ENCODE measurements at regions not wholly inside any gene's neighbourhood (a gene's known extent, or its start where the extent isn't known, plus 50 kb on each side); places are given as distances from the start of the nearest gene placed in this dataset.

DNA sequence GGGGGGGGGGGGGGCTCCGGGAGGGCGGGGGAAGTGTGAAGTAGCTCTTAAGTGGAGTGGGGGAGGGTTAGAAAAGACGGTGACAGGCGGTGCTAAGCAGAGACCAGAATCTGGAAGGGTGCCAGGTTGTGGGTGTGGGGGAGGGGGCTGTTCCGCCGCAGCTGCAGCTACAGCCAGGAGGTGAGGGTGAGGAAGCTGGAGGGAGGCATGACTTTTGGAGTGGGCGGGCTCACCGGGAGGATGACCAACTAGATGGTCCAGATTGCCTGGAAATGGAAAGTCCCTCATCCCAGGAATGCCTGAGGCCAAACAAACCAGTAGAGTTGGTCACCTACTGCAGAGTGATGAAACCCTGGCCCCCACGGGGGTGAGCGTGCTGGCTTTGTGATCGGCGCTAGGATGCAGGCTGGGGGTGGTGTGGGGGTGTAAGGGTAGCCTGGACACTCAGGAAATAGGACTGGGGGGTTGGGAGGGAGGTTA lies 158.1 kb upstream of the SHB start:
- no peak for DNase-seq (ENCODE audit: low read depth)

GRCh38 chr9:38226491-38226951 lies 157.5 kb upstream of the SHB start:
- DNase-seq (ENCODE audit: low read depth): no peak

GRCh38 chr9:38224941-38225340 lies 155.9 kb upstream of the SHB start:
- DNase-seq (ENCODE audit: low read depth): no peak

DNA sequence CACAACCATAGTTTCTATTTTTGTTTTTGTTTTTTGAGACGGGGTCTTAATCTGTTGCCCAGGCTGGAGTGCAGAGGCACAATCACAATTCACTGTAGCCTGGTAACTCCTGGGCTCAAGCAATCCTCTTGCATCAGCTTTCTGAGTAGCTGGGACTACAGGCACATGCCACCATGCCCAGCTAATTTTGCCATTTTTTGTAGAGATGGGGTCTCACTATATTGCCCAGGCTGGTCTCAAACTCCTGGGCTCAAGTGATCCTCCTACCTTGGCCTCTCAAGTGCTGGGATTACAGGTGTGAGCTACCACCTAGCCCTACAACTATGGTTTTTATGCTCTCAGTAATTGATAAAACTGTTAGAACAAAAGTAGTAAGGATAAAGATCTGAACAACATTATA lies 147.5 kb upstream of the SHB start:
- no peak for DNase-seq (ENCODE audit: low read depth)

GRCh38 chr9:38215465-38215864 lies 146.4 kb upstream of the SHB start:
- DNase-seq (ENCODE audit: low read depth): no peak

DNA sequence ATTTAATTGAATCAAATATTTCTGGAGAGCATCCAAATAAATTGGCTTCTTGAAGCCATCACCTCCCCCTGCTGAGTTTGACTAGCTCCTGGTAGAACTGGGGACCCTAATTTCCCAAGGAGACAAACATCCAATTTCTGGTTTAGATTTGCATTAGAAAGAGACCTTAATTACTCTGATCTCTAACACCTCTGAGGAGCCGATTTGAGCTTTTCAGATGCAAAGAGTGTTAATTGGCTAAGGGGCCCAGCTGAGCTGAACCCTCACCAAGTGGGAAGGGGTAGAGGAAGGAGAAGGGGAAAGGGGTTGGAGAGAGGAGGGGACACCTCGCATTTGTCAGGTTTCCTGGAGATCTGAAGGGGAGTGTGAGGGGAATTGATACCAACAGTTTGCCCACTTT lies 145.4 kb upstream of the SHB start:
- DNase-seq (ENCODE audit: low read depth): no peak

- DNase-seq (ENCODE audit: low read depth): no peak
Measured at GRCh38 chr9:38213631-38214299, 144.7 kb upstream of the SHB start.

DNA sequence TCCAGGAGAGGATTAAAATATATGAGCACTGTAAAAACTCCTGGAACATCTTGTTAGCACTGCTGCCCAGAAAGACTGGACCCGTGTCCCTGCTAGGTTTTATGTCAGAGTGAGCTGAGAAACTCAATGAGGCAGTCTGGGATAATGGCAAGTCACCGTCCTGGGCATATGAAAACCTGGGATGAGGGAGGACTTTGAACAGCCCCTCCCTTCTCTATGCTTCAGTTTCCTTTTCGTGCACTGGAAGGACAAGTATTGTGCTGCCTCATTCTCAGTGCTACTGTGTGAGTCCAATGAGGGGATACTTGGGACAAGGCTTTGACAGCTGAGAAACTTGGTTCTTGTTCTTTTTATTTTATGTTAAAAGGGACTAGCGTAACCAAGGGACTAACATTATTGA lies 143.0 kb upstream of the SHB start:
- DNase-seq (ENCODE audit: low read depth): no peak

DNA sequence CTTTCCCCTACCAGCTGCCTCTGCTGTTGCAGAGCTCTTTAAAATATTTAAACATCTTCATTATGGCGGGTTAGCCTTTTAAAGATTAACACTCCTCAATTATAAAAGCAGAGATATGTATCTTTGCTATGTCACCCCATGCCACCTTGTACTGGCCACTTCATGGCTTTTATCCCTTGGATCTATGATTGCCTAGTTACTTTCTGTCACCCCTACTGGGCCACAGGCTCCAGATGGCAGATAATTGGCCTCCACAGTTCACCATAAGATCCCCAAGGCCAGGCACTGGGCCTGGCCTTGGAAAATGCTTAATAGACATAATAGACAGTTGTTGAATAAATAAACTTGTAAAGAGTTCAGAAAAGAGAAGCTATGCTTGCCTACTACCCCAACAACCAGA lies 142.0 kb upstream of the SHB start:
- no peak for DNase-seq (ENCODE audit: low read depth)

DNA sequence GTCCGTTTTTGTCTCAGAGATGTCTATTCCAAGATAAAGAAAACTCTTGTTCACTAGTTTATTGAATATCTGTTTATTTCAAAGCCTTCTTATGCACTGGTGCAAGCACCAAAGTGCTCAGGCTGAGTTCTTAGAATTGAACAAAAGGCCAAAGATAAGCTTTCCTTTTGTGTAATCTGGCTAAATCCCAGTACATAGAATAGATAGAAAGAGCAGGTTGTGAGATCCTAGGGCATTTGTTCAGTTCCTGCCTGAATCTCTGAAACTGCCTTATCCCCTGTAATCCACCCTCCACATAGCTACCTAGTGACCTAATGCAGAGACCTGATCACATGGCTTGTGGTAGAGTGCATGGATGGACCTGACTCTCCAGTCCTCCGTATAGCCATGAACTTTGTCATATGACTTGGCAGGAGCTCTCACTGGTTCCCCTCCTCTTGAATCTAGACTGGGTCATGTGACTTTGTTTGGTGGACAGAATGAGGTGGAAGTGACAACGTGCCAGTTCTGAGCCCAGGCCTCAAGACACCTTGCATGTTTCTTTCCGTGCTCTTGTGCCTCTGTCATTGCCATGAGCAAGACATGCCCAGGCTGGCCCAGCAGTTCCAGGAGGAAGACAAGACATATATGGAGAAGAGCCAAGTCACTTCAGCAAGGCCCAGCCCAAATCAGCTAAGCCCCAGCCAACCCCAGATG lies 139.3 kb upstream of the SHB start:
- DNase-seq (ENCODE audit: low read depth): no peak

GRCh38 chr9:38207247-38207778 lies 138.3 kb upstream of the SHB start:
- no peak for DNase-seq (ENCODE audit: low read depth)

DNA sequence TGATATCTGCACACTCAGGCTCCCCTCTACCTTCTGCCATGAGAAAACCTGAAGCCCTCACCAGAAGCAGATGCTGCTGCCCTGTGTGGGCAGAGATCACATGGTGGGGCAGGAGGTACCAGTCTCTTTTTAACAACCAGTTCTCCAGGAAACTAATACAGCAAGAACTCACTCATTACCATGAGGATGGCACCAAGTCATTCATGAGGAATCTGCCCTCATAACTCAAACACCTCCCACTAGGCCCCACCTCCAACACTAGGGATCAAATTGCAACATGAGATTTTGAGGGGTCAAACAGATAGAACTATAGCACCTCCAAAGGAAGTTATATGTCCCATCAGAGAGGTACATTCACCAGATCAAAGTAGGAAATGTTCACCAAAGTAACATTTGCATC lies 136.3 kb upstream of the SHB start:
- DNase-seq (ENCODE audit: low read depth): no peak

DNA sequence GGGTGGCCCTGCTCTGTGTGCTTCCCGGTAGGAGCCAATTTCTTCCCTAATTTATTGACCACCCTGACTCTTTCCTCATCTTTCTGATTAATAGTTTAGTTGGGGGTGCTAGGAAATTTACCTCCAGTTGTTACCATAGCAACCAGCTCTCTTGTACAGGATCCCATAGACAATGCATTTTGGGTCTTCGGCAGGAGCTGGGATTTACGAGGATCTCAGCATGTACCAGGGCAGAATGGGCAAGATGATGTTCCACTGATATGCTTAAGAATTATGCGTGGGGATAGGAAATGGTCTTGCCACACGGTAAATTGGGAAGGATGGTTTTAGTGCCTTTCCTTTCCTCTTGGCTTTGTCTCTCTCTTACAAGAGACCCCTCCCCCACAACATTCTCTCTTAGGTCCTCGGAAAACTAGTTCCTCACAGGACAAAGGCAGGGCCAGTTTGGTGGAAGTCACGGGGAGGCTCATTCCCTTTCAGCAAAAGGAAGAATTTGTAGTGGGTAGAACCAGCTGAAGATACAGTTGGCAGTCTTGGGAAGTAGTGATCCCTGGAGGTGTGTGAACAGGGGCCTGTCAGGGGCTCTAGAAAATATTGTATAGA lies 133.4 kb upstream of the SHB start:
- DNase-seq (ENCODE audit: low read depth): no peak

GRCh38 chr9:38201844-38202243 lies 132.8 kb upstream of the SHB start:
- no peak for DNase-seq (ENCODE audit: low read depth)

GRCh38 chr9:38200431-38200830 lies 131.4 kb upstream of the SHB start:
- no peak for DNase-seq (ENCODE audit: low read depth)

GRCh38 chr9:38198140-38198539 lies 129.1 kb upstream of the SHB start:
- DNase-seq (ENCODE audit: low read depth): no peak

- no peak for DNase-seq (ENCODE audit: low read depth)
Measured at GRCh38 chr9:38196714-38197113, 127.7 kb upstream of the SHB start.

DNA sequence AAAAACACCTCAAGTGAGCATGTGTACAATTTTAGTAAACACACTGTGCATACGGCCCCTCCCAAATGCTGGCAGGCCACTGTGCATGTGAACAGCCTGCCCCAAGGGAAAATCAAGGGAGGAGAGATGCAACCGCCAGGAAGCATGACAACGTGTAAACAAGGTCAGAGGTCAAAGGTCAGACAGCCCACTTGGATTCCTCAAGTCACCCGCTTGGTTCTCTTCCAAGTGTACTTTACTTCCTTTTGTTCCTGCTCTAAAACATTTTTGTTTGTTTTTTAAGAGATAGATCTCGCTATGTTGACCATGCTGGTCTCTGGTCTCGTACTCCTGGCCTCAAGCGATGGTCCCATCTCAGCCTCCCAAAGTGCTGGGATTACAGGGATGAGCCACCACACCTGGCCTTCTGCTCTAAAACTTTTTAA lies 126.7 kb upstream of the SHB start:
- no peak for DNase-seq (ENCODE audit: low read depth)

DNA sequence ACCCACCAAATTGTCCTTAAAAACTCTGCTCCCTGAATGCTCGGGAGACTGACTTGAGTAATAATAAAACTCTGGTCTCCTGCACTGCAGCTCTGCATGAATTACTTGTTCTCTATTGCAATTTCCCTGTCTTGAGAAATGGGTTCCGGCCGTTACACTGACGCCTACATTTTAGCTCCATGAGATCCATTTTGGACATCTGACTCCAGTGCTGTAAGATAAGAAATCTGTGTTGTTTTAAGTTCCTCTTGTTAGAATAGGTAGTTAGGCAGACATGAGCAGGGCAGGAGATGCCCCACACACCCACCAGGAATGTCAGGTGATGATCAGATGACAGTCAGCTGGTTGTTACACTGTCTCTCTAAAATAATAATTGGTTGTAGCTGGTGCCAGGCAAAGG lies 125.8 kb upstream of the SHB start:
- DNase-seq (ENCODE audit: low read depth): no peak

DNA sequence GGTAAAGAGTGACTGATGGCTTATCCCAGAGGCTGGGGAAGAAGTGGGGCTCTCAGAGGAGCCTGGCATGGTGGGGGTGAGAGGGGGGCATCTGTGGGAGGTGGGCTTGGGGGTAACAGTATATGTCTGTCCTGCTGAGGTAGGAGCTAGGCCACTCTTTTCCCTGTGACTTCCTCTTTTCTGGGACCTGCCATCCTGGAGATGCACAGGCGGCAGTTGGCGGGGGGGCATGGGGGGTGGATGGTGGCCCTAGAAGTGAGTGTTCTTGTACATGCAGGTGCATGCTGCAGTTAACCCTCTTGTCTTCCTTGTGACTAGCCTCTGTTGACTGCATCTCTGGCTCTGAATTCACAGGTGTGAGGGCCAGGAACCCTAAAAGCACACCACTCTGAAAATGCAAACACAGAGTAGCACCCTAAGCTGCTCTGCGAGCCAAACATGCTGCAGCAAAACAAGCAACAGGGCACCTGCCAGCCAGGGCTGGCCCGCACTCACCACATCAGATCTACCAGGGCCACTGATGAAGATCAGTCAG lies 123.8 kb upstream of the SHB start:
- no peak for DNase-seq (ENCODE audit: low read depth)

GRCh38 chr9:38186404-38187115 lies 117.5 kb upstream of the SHB start:
- no peak for DNase-seq (ENCODE audit: low read depth)

Data from T-helper 22 cell (primary cell).